Testis (tissue), 2 donors: ENCODE measurements at regions not wholly inside any gene's neighbourhood (a gene's known extent, or its start where the extent isn't known, plus 50 kb on each side); places are given as distances from the start of the nearest gene placed in this dataset.

Experiments used
- DNase-seq: peaks from one replicate; pipeline ENCODE4 v3.0.0-alpha.2; 2019
- H3K27ac ChIP-seq, 2 donors: fragments of 200-600 bp; sonication (generic); one replicate each; pipeline ENCODE4 v1.5.1; 2019
- H3K27me3 ChIP-seq: fragments of 200-600 bp; sonication (generic); one replicate; pipeline ENCODE4 v1.5.1; 2019
- H3K36me3 ChIP-seq: fragments of 200-600 bp; sonication (generic); one replicate; pipeline ENCODE4 v1.5.1; 2017; ENCODE audit warnings: low read depth; ENCODE audit errors: missing control alignments
- H3K4me1 ChIP-seq: fragments of 200-600 bp; sonication (generic); one replicate; pipeline ENCODE4 v1.5.1; 2019
- H3K4me3 ChIP-seq, 2 donors: fragments of 200-600 bp; sonication (generic); one replicate each; pipeline ENCODE4 v1.5.1; 2017 to 2019
- H3K9me3 ChIP-seq: fragments of 200-600 bp; sonication (generic); one replicate; pipeline ENCODE4 v1.5.1; 2017
- CTCF ChIP-seq, 3 experiments: fragments of 450-650 bp in 2 of 3; fragments of 200-600 bp in 1 of 3; sonication (generic) in 1 of 3; IDR thresholded peaks; one replicate each; pipeline ENCODE4 v1.5.1; 2016 to 2019; ENCODE audit warnings: antibody characterized with exemption in 3 of 3, mild to moderate bottlenecking in 2 of 3, moderate library complexity in 1 of 3
- POLR2A ChIP-seq: fragments of 450-650 bp; IDR thresholded peaks from one replicate; pipeline ENCODE4 v1.6.1; 2017; ENCODE audit warnings: antibody characterized with exemption, mild to moderate bottlenecking, moderate library complexity
- WGBS, 2 donors: methylation state at CpG; one replicate each; pipeline ENCODE4 v1.1.5; 2018; 5-methylcytosine and 5-hydroxymethylcytosine counted together
- intact Hi-C: fragments of 100-400 bp; cut with DNase I; formaldehyde crosslinking; loops from one replicate; pipeline ENCODE4 v1.15.1; 2023; ENCODE audit warnings: low total_unique reads

GRCh38 chr14:71214241-71214640 lies 307.0 kb downstream of the PCNX1 start:
- H3K36me3 ChIP-seq = no peaks in the 10 kb centered on the region
- H3K27ac ChIP-seq = no peak overlapping the region
- 78 to 82% methylated on average over 2 of the region's 2 CpGs for WGBS, 2 donors
- no peak for DNase-seq
- no peaks in the 10 kb centered on the region for H3K27me3 ChIP-seq
- H3K4me1 ChIP-seq = no peaks in the 10 kb centered on the region
- TF ChIP-seq CTCF (IDR thresholded peaks at IDR 0.05) = no peak
- no peak for TF ChIP-seq POLR2A
- intact Hi-C loops = no loop called here
- no peak overlapping the region for H3K4me3 ChIP-seq
- no peaks in the 10 kb centered on the region for H3K9me3 ChIP-seq

- intact Hi-C loops = no loop called here
- Histone ChIP-seq H3K4me3 (no peak overlapping the region), H3K27me3 (no peaks in the 10 kb centered on the region), H3K36me3 (no peaks in the 10 kb centered on the region), H3K9me3 (no peaks in the 10 kb centered on the region), H3K4me1 (no peaks in the 10 kb centered on the region), H3K27ac (no peak overlapping the region)
- DNase-seq = no peak
- TF ChIP-seq CTCF (IDR thresholded peaks at IDR 0.05) (no peak), POLR2A (no peak)
- WGBS, 2 donors = 50 to 56% methylated on average over 4 of the region's 4 CpGs
These were observed 313.2 kb downstream of the PCNX1 start for GRCh38 chr14:71220462-71220861.

GRCh38 chr14:71221119-71221518 lies 313.9 kb downstream of the PCNX1 start:
- 80 to 84% methylated on average over 2 of the region's 2 CpGs for WGBS, 2 donors
- no peak for DNase-seq
- Histone ChIP-seq H3K27ac (no peak overlapping the region), H3K36me3 (no peaks in the 10 kb centered on the region), H3K9me3 (no peaks in the 10 kb centered on the region), H3K4me1 (no peaks in the 10 kb centered on the region), H3K27me3 (no peaks in the 10 kb centered on the region), H3K4me3 (no peak overlapping the region)
- TF ChIP-seq CTCF (IDR thresholded peaks at IDR 0.05) = no peak
- intact Hi-C loops = no loop called here

GRCh38 chr14:71225113-71225512 lies 317.9 kb downstream of the PCNX1 start:
- H3K27ac ChIP-seq = no peak overlapping the region
- no peaks in the 10 kb centered on the region for H3K9me3 ChIP-seq
- 47 to 50% methylated on average over 2 of the region's 2 CpGs for WGBS, 2 donors
- intact Hi-C loops = no loop called here
- no peak for DNase-seq
- TF ChIP-seq CTCF (IDR thresholded peaks at IDR 0.05) (no peak), POLR2A (no peak)
- no peaks in the 10 kb centered on the region for H3K4me1 ChIP-seq
- no peaks in the 10 kb centered on the region for H3K36me3 ChIP-seq
- H3K27me3 ChIP-seq = no peaks in the 10 kb centered on the region
- H3K4me3 ChIP-seq = no peak overlapping the region

- Histone ChIP-seq H3K9me3 (no peaks in the 10 kb centered on the region), H3K27me3 (no peaks in the 10 kb centered on the region), H3K27ac (no peak overlapping the region), H3K4me1 (no peaks in the 10 kb centered on the region), H3K4me3 (no peak overlapping the region), H3K36me3 (no peaks in the 10 kb centered on the region)
- intact Hi-C loops = no loop called here
- DNase-seq = no peak
- 52 to 61% methylated on average over 2 of the region's 2 CpGs for WGBS, 2 donors
- TF ChIP-seq POLR2A (no peak), CTCF (IDR thresholded peaks at IDR 0.05) (no peak)
These were observed 321.5 kb downstream of the PCNX1 start for GRCh38 chr14:71228711-71229110.
